ENCODE measurements at regions not wholly inside any gene's neighbourhood (a gene's known extent, or its start where the extent isn't known, plus 50 kb on each side); places are given as distances from the start of the nearest gene placed in this dataset.

GRCh38 chr13:22018076-22018835 lies 347.4 kb downstream of the FGF9 start:
- TF ChIP-seq CTCF (conservative IDR thresholded peaks at IDR 0.05; ENCODE audit: low read length): no peak
- TF ChIP-seq EZH2phosphoT487 (IDR thresholded peaks at IDR 0.05; ENCODE audit: borderline replicate concordance): no peak
